K562 (cell line): ENCODE measurements at regions not wholly inside any gene's neighbourhood (a gene's known extent, or its start where the extent isn't known, plus 50 kb on each side); places are given as distances from the start of the nearest gene placed in this dataset.

Experiments
- ATAC-seq: fragments of 200-7000 bp; cut with Tn5 transposase; 3 replicates; pipeline ENCODE4 v1.9.1; 2020; ENCODE audit warnings: moderate library complexity
- BruUV-seq: library from RNA; stranded (reverse); fragments of 400-500 nt; replicated peaks from 2 replicates; lab custom pipeline; 2021; lab: Mats Ljungman, UMichigan
- CTCF ChIA-PET: fragments of 300-600 bp; formaldehyde crosslinking; extraction: SDS; loops from one replicate; lab custom pipeline; 2021; ENCODE audit warnings: low intra/inter-chr PET ratio; lab: Yijun Ruan, JAX
- POLR2A ChIA-PET: fragments of 300-600, 350-650 bp; sonication (Branson Sonifier 250); formaldehyde crosslinking; extraction: SDS; loops from one replicate; lab custom pipeline; 2021; ENCODE audit warnings: antibody characterized with exemption, inconsistent platforms; lab: Yijun Ruan, JAX
- DNase-seq, 4 experiments: peaks; one replicate each; pipeline versions ENCODE4 v3.0.0 to v3.0.0-alpha.2; 2011 to 2018; ENCODE audit warnings: low spot score in 3 of 4, mixed read lengths in 3 of 4; ENCODE audit errors: extremely low read depth in 1 of 4
- FAIRE-seq: peaks from 2 replicates; lab custom pipeline; 2011; peaks lifted over from hg19 to GRCh38; lab: Jason Lieb, UNC
- H2AFZ ChIP-seq: 2 replicates; pipeline ENCODE4 v1.6.0; 2011; ENCODE audit warnings: low read depth, low read length, control low read depth, inconsistent platforms
- H3K27ac ChIP-seq: fragments of 200-600 bp; 3 replicates; pipeline ENCODE4 v1.8.0; 2011; ENCODE audit warnings: low read depth, mild to moderate bottlenecking, control low read depth, inconsistent platforms, low read length, moderate library complexity, mixed read lengths; ENCODE audit errors: extremely low read depth
- H3K27me3 ChIP-seq, 2 experiments: fragments of 300-600 bp in 1 of 2; 2 replicates in 1 of 2; 3 replicates in 1 of 2; pipeline versions ENCODE4 v1.6.0 to v1.8.0; 2011; ENCODE audit warnings: inconsistent platforms in 2 of 2, low read length in 2 of 2, mild to moderate bottlenecking in 1 of 2, mixed read lengths in 1 of 2, moderate library complexity in 1 of 2; ENCODE audit not compliant: control insufficient read depth in 2 of 2, insufficient read depth in 2 of 2
- H3K36me3 ChIP-seq: fragments of 300-600 bp; 3 replicates; pipeline ENCODE4 v1.8.0; 2011; ENCODE audit warnings: mild to moderate bottlenecking, low read length, inconsistent platforms; ENCODE audit not compliant: control insufficient read depth, insufficient read depth
- H3K4me1 ChIP-seq, 2 experiments: fragments of 200-600 bp in 1 of 2; replicated peaks in 1 of 2; 2 replicates in 1 of 2; 3 replicates in 1 of 2; pipeline versions ENCODE4 v1.5.1 to v1.8.0; 2011; ENCODE audit warnings: inconsistent platforms in 2 of 2, low read length in 2 of 2, mild to moderate bottlenecking in 1 of 2, mixed read lengths in 1 of 2, moderate library complexity in 1 of 2; ENCODE audit not compliant: control insufficient read depth in 2 of 2, insufficient read depth in 2 of 2
- H3K4me2 ChIP-seq: 2 replicates; pipeline ENCODE4 v1.6.1; 2011; ENCODE audit warnings: low read length, control low read depth, inconsistent platforms, mixed read lengths; ENCODE audit not compliant: insufficient read depth
- H3K4me3 ChIP-seq: fragments of 200-600 bp; sonication (generic), shearing (Covaris generic); 2 replicates; pipeline ENCODE4 v1.5.1; 2016; ENCODE audit warnings: control low read depth, inconsistent platforms
- H3K79me2 ChIP-seq: fragments of 200-600 bp; 3 replicates; pipeline ENCODE4 v1.8.0; 2011; ENCODE audit warnings: low read length, inconsistent platforms; ENCODE audit not compliant: control insufficient read depth, insufficient read depth
- H3K9ac ChIP-seq, 2 experiments: 2 replicates each; pipeline versions ENCODE4 v1.6.0 to v1.6.1; 2011; ENCODE audit warnings: low read depth in 2 of 2, low read length in 2 of 2, control low read depth in 1 of 2, inconsistent platforms in 1 of 2, mild to moderate bottlenecking in 1 of 2, mixed read lengths in 1 of 2; ENCODE audit not compliant: insufficient read depth in 1 of 2
- H3K9me1 ChIP-seq: one replicate; pipeline ENCODE4 v1.6.0; 2011; ENCODE audit warnings: inconsistent platforms, mild to moderate bottlenecking, low read length, moderate library complexity; ENCODE audit not compliant: control insufficient read depth, insufficient read depth
- H3K9me3 ChIP-seq: replicated peaks from 2 replicates; pipeline ENCODE4 v1.5.1; 2011; ENCODE audit warnings: low read depth, low read length, inconsistent platforms; ENCODE audit not compliant: control insufficient read depth, insufficient read depth
- H4K20me1 ChIP-seq: replicated peaks from 2 replicates; pipeline ENCODE4 v1.6.1; 2011; ENCODE audit warnings: low read length, inconsistent platforms, mixed read lengths; ENCODE audit not compliant: control insufficient read depth, insufficient read depth
- ELF1 ChIP-seq: fragments of 200-800 bp; sonication (Bioruptor generic); IDR thresholded peaks from 2 replicates; pipeline ENCODE4 v1.6.1; 2016; ENCODE audit warnings: missing genetic modification characterization, missing compliant biosample characterization
- MIER1 ChIP-seq: fragments of 450-650 bp; IDR thresholded peaks from 2 replicates; pipeline ENCODE4 v1.6.1; 2016; ENCODE audit warnings: antibody characterized with exemption, mild to moderate bottlenecking, low read depth
- MTF1 ChIP-seq: fragments of 250-450 bp; sonication (Bioruptor Pico); IDR thresholded peaks from 2 replicates; pipeline ENCODE4 v1.9.0; 2021; ENCODE audit warnings: moderate library complexity, mild to moderate bottlenecking, inconsistent platforms, borderline replicate concordance
- PCBP1 ChIP-seq: fragments of 200-400 bp; formaldehyde crosslinking; IDR thresholded peaks from 2 replicates; pipeline ENCODE4 v1.6.1; 2018; ENCODE audit warnings: mild to moderate bottlenecking, low read depth, low read length; ENCODE audit not compliant: poor library complexity, severe bottlenecking
- SMAD2 ChIP-seq: fragments of 150-350 bp; IDR thresholded peaks from 2 replicates; pipeline ENCODE4 v1.6.1; 2014; ENCODE audit warnings: low read depth, mild to moderate bottlenecking, low read length
- ZNF639 ChIP-seq, 2 experiments: fragments of 200-800 bp in 1 of 2; sonication (Bioruptor generic) in 1 of 2; sonication (generic) in 1 of 2; formaldehyde crosslinking in 1 of 2; IDR thresholded peaks in 1 of 2; conservative IDR thresholded peaks in 1 of 2; 2 replicates each; pipeline versions ENCODE4 v1.5.0 to v1.6.1; 2016 to 2020; ENCODE audit warnings: missing compliant biosample characterization in 1 of 2, missing genetic modification characterization in 1 of 2, missing genetic modification reagents in 1 of 2
- ZSCAN29 ChIP-seq: fragments of 450-650 bp; IDR thresholded peaks from 2 replicates; pipeline ENCODE4 v1.6.1; 2017
- WGBS: fragments of 100-300 bp; shearing (Covaris generic); methylation state at CpG from one replicate; pipeline ENCODE4 v1.1.6; 2016; ENCODE audit warnings: low coverage, mixed read lengths; ENCODE audit not compliant: insufficient coverage; ENCODE audit errors: missing lambda C conversion rate; 5-methylcytosine and 5-hydroxymethylcytosine counted together
- in situ Hi-C: fragments of 300-500 bp; cut with MboI; formaldehyde crosslinking; loops from 4 replicates; pipeline ENCODE4 v1.15.0; 2018; ENCODE audit warnings: inconsistent platforms, mixed read lengths
- intact Hi-C: fragments of 100-400 bp; cut with micrococcal nuclease; formaldehyde crosslinking; loops from 2 replicates; pipeline ENCODE4 v1.14.2; 2022

DNA sequence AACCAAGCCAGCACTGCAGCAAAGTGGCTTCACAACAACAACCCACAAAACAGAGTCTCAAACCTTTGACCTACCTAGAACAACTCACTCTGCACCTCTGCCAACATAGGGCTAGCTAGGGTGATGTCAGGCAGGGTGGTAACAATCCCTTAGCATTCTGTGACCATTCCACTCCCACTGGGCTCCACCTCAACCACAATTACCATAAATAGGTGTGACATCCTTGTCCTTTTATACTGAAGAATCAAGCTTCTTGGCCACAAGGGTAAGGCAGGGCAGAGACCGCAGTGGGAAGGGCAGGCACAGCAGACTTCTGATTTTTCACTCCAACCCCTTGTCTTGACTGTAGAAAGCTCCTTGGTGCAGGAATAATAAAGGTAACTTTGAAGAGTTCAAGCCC is 795.4 kb upstream of the DIAPH2 start:
- 11% methylated on average over 1 of the region's 1 CpG for WGBS
- POLR2A ChIA-PET: no interaction called here
- no peak overlapping the region for H3K4me2 ChIP-seq

GRCh38 chrX:95893636-95894035 is 791.0 kb upstream of the DIAPH2 start:
- Histone ChIP-seq H2AFZ (no peak overlapping the region), H3K9me1 (no peaks in the 10 kb centered on the region), H3K9me3 (no peaks in the 10 kb centered on the region), H3K27ac (no peak overlapping the region), H3K4me2 (no peak overlapping the region), H3K27me3 (no peaks in the 10 kb centered on the region), H3K36me3 (no peaks in the 10 kb centered on the region), H3K9ac (no peak overlapping the region), H3K79me2 (no peaks in the 10 kb centered on the region), H4K20me1 (no peaks in the 10 kb centered on the region), H3K4me3 (no peak overlapping the region), H3K4me1 (no peaks in the 10 kb centered on the region)
- BruUV-seq: no TSS peak
- ChIA-PET CTCF (no interaction called here), POLR2A (no interaction called here)
- 6% methylated on average over 2 of the region's 2 CpGs for WGBS
- ATAC-seq: no peak
- DNase-seq: no peak
- intact Hi-C loops (no loop called here), in situ Hi-C loops (no loop called here)
- no peak for TF ChIP-seq ELF1 (tag)
- no peak for TF ChIP-seq ZNF639 (CRISPR knock-in tag; conservative IDR thresholded peaks at IDR 0.05 in 1 of 2, IDR thresholded peaks at IDR 0.05 in 1 of 2)
- TF ChIP-seq SMAD2: no peak
- TF ChIP-seq PCBP1: no peak
- FAIRE-seq: no peak

More for the DNA sequence above, 795.4 kb upstream of the DIAPH2 start:
- BruUV-seq: no TSS peak
- Histone ChIP-seq H3K36me3 (no peaks in the 10 kb centered on the region), H3K9ac (no peak overlapping the region), H3K4me1 (no peaks in the 10 kb centered on the region), H3K9me1 (no peaks in the 10 kb centered on the region), H4K20me1 (no peaks in the 10 kb centered on the region), H3K27me3 (no peaks in the 10 kb centered on the region), H3K27ac (no peak overlapping the region), H2AFZ (no peak overlapping the region), H3K79me2 (no peaks in the 10 kb centered on the region), H3K4me3 (no peak overlapping the region), H3K9me3 (no peaks in the 10 kb centered on the region)
- TF ChIP-seq MTF1 (no peak), MIER1 (no peak), ZSCAN29 (no peak)
- intact Hi-C loops (no loop called here), in situ Hi-C loops (no loop called here)
- CTCF ChIA-PET: no interaction called here
- FAIRE-seq (no peak), ATAC-seq (no peak), DNase-seq (no peak)
